Caco-2 (cell line): ENCODE measurements at regions not wholly inside any gene's neighbourhood (a gene's known extent, or its start where the extent isn't known, plus 50 kb on each side); places are given as distances from the start of the nearest gene placed in this dataset.

Experiments used
- BruUV-seq: library from RNA; stranded (reverse); fragments of 400-500 nt; replicated peaks from 2 replicates; lab custom pipeline; 2021; lab: Mats Ljungman, UMichigan
- CTCF ChIA-PET: fragments of 300-600 bp; sonication (Branson Sonifier 250); formaldehyde crosslinking; loops from one replicate; lab custom pipeline; 2022; ENCODE audit warnings: antibody characterized with exemption; lab: Charles Lee
- POLR2A ChIA-PET: fragments of 300-600 bp; sonication (Branson Sonifier 250); formaldehyde crosslinking; loops from one replicate; lab custom pipeline; 2022; ENCODE audit warnings: antibody characterized with exemption; lab: Charles Lee
- DNase-seq, 2 experiments: peaks; one replicate each; pipeline versions ENCODE4 v3.0.0 to v3.0.0-alpha.2; 2020 to 2022
- H3K27me3 ChIP-seq: replicated peaks from 2 replicates; pipeline ENCODE4 v1.6.0; 2011; ENCODE audit warnings: low read length; ENCODE audit not compliant: control insufficient read depth, insufficient read depth
- H3K36me3 ChIP-seq: 2 replicates; pipeline ENCODE4 v1.5.1; 2011; ENCODE audit warnings: low read length; ENCODE audit not compliant: control insufficient read depth, insufficient read depth
- H3K4me1 ChIP-seq: fragments of 250-450 bp; sonication (Bioruptor Pico); 2 replicates; pipeline ENCODE4 v1.5.1; 2020; ENCODE audit warnings: mild to moderate bottlenecking
- H3K4me3 ChIP-seq: 2 replicates; pipeline ENCODE4 v1.5.1; 2011; ENCODE audit warnings: low read depth, mild to moderate bottlenecking, control low read depth, low read length
- H3K9me3 ChIP-seq: fragments of 250-450 bp; sonication (Bioruptor Pico); 2 replicates; pipeline ENCODE4 v1.5.1; 2020; ENCODE audit warnings: mild to moderate bottlenecking, moderate library complexity
- H3K27ac Mint-ChIP-seq: one replicate; pipeline ENCODE4 v1.8.0; 2022; ENCODE audit warnings: mixed read lengths; ENCODE audit not compliant: unreplicated experiment
- H3K27me3 Mint-ChIP-seq: one replicate; pipeline ENCODE4 v1.8.0; 2022; ENCODE audit warnings: mixed read lengths; ENCODE audit not compliant: insufficient read depth, unreplicated experiment
- H3K36me3 Mint-ChIP-seq: one replicate; pipeline ENCODE4 v1.8.0; 2022; ENCODE audit warnings: mild to moderate bottlenecking, mixed read lengths; ENCODE audit not compliant: insufficient read depth, unreplicated experiment
- H3K4me1 Mint-ChIP-seq: one replicate; pipeline ENCODE4 v1.8.0; 2022; ENCODE audit warnings: low read depth, mixed read lengths; ENCODE audit not compliant: unreplicated experiment
- H3K4me3 Mint-ChIP-seq: one replicate; pipeline ENCODE4 v1.8.0; 2022; ENCODE audit warnings: mild to moderate bottlenecking, moderate library complexity, mixed read lengths; ENCODE audit not compliant: unreplicated experiment
- H3K9me3 Mint-ChIP-seq: one replicate; pipeline ENCODE4 v1.8.0; 2022; ENCODE audit warnings: mixed read lengths; ENCODE audit not compliant: unreplicated experiment
- intact Hi-C: fragments of 100-400 bp; cut with micrococcal nuclease; formaldehyde crosslinking; loops from one replicate; pipeline ENCODE4 v1.10.0; 2022; ENCODE audit not compliant: unreplicated experiment
- TF ChIP-seq, protein P1 (sequence below), 2 experiments: fragments of 200-600 bp in 1 of 2; IDR thresholded peaks; 1 replicate in 1 of 2; 2 replicates in 1 of 2; pipeline versions ENCODE4 v1.5.1 to v1.8.0; 2011 to 2022; ENCODE audit warnings: antibody characterized with exemption in 1 of 2, control low read depth in 1 of 2, inconsistent platforms in 1 of 2, low read depth in 1 of 2, low read length in 1 of 2, mild to moderate bottlenecking in 1 of 2, moderate library complexity in 1 of 2; ENCODE audit not compliant: insufficient read depth in 1 of 2, severe bottlenecking in 1 of 2, unreplicated experiment in 1 of 2

DNA sequence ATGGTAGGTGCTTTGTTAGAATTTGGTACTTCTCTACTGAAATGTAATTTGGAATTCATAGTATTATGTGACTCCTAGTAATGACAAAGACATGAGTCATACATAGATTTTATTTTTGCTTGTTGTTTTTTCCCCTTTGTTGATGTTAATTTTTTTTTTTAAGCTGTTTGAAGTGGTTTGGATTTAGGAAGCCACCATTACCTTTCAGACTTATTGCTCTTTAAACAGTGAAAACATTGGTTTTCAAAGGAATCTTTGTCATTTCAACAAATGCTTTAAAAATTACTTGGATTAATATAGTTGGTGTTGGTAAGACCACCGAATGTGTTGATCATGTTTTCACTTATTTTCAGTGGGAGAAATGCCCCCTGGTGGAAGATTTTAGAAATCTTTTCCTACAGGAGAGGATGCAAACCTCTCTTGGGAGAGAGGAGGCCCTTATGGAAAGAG lies 170.1 kb upstream of the PITX1 start:
- H3K36me3 Mint-ChIP-seq, result no peaks in the 10 kb centered on the region
- no peak overlapping the region for H3K27ac Mint-ChIP-seq
- H3K4me3 Mint-ChIP-seq, result no peak overlapping the region
- no peak overlapping the region for H3K4me3 ChIP-seq
- H3K9me3 Mint-ChIP-seq, result peaks cover 26% of the 10 kb centered on the region
- CTCF ChIA-PET, result interaction anchor here (0.8 kb wide), 1 partner anchor 193 kb away, joined by 3 read pairs; no protein-coding TSS in a partner anchor
- BruUV-seq, result no TSS peak
- H3K36me3 ChIP-seq, result no peaks in the 10 kb centered on the region
- H3K27me3 ChIP-seq, result no peaks in the 10 kb centered on the region
- H3K27me3 Mint-ChIP-seq, result no peaks in the 10 kb centered on the region
- peaks cover 17% of the 10 kb centered on the region for H3K9me3 ChIP-seq
- H3K4me1 Mint-ChIP-seq, result no peaks in the 10 kb centered on the region
- DNase-seq, result no peak
- TF ChIP-seq, protein P1, sequence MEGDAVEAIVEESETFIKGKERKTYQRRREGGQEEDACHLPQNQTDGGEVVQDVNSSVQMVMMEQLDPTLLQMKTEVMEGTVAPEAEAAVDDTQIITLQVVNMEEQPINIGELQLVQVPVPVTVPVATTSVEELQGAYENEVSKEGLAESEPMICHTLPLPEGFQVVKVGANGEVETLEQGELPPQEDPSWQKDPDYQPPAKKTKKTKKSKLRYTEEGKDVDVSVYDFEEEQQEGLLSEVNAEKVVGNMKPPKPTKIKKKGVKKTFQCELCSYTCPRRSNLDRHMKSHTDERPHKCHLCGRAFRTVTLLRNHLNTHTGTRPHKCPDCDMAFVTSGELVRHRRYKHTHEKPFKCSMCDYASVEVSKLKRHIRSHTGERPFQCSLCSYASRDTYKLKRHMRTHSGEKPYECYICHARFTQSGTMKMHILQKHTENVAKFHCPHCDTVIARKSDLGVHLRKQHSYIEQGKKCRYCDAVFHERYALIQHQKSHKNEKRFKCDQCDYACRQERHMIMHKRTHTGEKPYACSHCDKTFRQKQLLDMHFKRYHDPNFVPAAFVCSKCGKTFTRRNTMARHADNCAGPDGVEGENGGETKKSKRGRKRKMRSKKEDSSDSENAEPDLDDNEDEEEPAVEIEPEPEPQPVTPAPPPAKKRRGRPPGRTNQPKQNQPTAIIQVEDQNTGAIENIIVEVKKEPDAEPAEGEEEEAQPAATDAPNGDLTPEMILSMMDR (IDR thresholded peaks at IDR 0.05; ENCODE audit: insufficient read depth in 1 of 2, low read depth in 1 of 2, low read length in 1 of 2, severe bottlenecking in 1 of 2, unreplicated experiment in 1 of 2), result peak; percentile 40 to 46
- intact Hi-C loops, result loop anchor here (1.0 kb wide), 2 partner anchors 38 to 128 kb away; no protein-coding TSS in a partner anchor
- no peaks in the 10 kb centered on the region for H3K4me1 ChIP-seq
- POLR2A ChIA-PET, result no interaction called here

DNA sequence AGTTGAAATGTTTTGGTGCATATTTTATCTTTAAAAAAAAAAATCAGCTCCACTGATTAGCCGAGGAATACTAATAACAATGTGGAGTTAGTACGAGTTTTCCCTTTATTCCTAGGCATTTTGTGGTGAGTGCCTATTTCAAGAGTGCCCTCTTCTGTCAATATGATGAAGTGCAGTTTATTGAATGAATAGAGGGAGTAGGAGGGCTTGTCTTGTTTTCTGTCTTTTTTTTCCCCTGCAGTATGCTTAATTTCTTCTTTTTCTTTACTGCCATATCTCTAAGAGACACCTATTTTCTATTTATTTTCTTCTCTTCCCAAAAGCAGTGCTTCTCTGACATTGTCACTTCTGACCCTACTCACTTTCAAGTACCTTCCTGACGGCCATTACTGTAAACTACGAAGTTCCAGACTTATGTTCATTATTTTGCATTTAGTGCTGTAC lies 169.6 kb upstream of the PITX1 start:
- intact Hi-C loops, result loop anchor here (1.0 kb wide), 2 partner anchors 39 to 129 kb away; no protein-coding TSS in a partner anchor

DNA sequence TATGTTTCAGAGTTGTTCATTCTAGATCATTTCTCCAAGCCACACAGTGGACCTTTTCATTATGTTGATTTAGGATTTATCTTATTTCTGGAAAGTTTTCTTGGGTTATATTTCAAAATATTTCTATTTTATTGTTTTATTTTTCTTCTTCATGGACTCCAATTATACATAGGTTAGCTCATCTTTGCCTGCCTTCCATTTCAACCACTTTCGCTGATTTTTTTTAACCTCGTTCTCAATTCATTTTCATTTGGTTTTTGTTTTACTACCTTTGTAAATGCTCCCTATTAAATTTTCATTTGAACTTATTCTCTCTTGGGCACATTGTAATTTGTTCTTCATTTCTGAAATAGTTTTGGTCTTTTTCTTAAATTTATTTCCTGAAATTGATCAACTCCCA lies 169.0 kb upstream of the PITX1 start:
- H3K27me3 ChIP-seq, result no peaks in the 10 kb centered on the region
- H3K27ac Mint-ChIP-seq, result no peak overlapping the region
- no peak overlapping the region for H3K4me3 ChIP-seq
- ChIA-PET CTCF (interaction anchor here (0.6 kb wide), 1 partner anchor 10 kb away, joined by 3 read pairs; no protein-coding TSS in a partner anchor), POLR2A (no interaction called here)
- TF ChIP-seq, protein P1 (IDR thresholded peaks at IDR 0.05; ENCODE audit: insufficient read depth in 1 of 2, low read depth in 1 of 2, low read length in 1 of 2, severe bottlenecking in 1 of 2, unreplicated experiment in 1 of 2), result no peak
- H3K9me3 ChIP-seq, result peaks cover 17% of the 10 kb centered on the region
- H3K27me3 Mint-ChIP-seq, result no peaks in the 10 kb centered on the region
- no TSS peak for BruUV-seq
- DNase-seq, result no peak
- intact Hi-C loops, result no loop called here
- no peak overlapping the region for H3K4me3 Mint-ChIP-seq
- H3K4me1 ChIP-seq, result no peaks in the 10 kb centered on the region
- H3K9me3 Mint-ChIP-seq, result peaks cover 36% of the 10 kb centered on the region
- no peaks in the 10 kb centered on the region for H3K4me1 Mint-ChIP-seq
- H3K36me3 ChIP-seq, result no peaks in the 10 kb centered on the region
- no peaks in the 10 kb centered on the region for H3K36me3 Mint-ChIP-seq

More for the DNA sequence above, 169.6 kb upstream of the PITX1 start:
- CTCF ChIA-PET, result no interaction called here
- Mint-ChIP-seq H3K27me3 (no peaks in the 10 kb centered on the region), H3K4me1 (no peaks in the 10 kb centered on the region), H3K27ac (no peak overlapping the region), H3K9me3 (peaks cover 31% of the 10 kb centered on the region), H3K36me3 (no peaks in the 10 kb centered on the region), H3K4me3 (no peak overlapping the region)
- no peak for DNase-seq
- H3K36me3 ChIP-seq, result no peaks in the 10 kb centered on the region
- POLR2A ChIA-PET, result no interaction called here
- no TSS peak for BruUV-seq
- no peaks in the 10 kb centered on the region for H3K4me1 ChIP-seq
- TF ChIP-seq, protein P1 (IDR thresholded peaks at IDR 0.05; ENCODE audit: insufficient read depth in 1 of 2, low read depth in 1 of 2, low read length in 1 of 2, severe bottlenecking in 1 of 2, unreplicated experiment in 1 of 2), result peak; percentile 28 to 29
- H3K9me3 ChIP-seq, result peaks cover 17% of the 10 kb centered on the region
- no peak overlapping the region for H3K4me3 ChIP-seq
- no peaks in the 10 kb centered on the region for H3K27me3 ChIP-seq
